HEK293 (cell line): ENCODE measurements at regions not wholly inside any gene's neighbourhood (a gene's known extent, or its start where the extent isn't known, plus 50 kb on each side); places are given as distances from the start of the nearest gene placed in this dataset.

Experiments
- CTCF ChIA-PET: fragments of 350-600 bp; formaldehyde crosslinking; extraction: SDS; loops from one replicate; lab custom pipeline; 2021; ENCODE audit warnings: antibody characterized with exemption; lab: Yijun Ruan, JAX
- POLR2A ChIA-PET: fragments of 300-600 bp; formaldehyde crosslinking; extraction: SDS; loops from one replicate; lab custom pipeline; 2020; ENCODE audit warnings: antibody characterized with exemption, inconsistent platforms; lab: Yijun Ruan, JAX
- H3K27ac ChIP-seq: fragments of 200-500 bp; sonication (Bioruptor generic); 2 replicates; pipeline ENCODE4 v1.5.1; 2014; ENCODE audit warnings: low read depth, low read length, control low read depth, inconsistent platforms; ENCODE audit errors: extremely low read depth
- H3K36me3 ChIP-seq, 2 experiments: fragments of 200-500 bp in 1 of 2; sonication (Bioruptor generic) in 1 of 2; 1 replicate in 1 of 2; 2 replicates in 1 of 2; pipeline ENCODE4 v1.5.1; 2014 to 2017; ENCODE audit warnings: inconsistent platforms in 2 of 2, low read length in 2 of 2; ENCODE audit not compliant: control insufficient read depth in 2 of 2, insufficient read depth in 1 of 2
- H3K4me1 ChIP-seq: fragments of 200-500 bp; sonication (Bioruptor generic); 2 replicates; pipeline ENCODE4 v1.5.1; 2014; ENCODE audit warnings: mild to moderate bottlenecking, low read length, inconsistent platforms; ENCODE audit not compliant: control insufficient read depth, insufficient read depth
- H3K4me3 ChIP-seq: 2 replicates; pipeline ENCODE4 v1.5.1; 2011; ENCODE audit warnings: low read depth, mild to moderate bottlenecking, control low read depth, low read length, moderate library complexity
- H3K9me3 ChIP-seq: fragments of 200-500 bp; sonication (Bioruptor generic); 2 replicates; pipeline ENCODE4 v1.5.1; 2014; ENCODE audit warnings: low read depth, low read length, inconsistent platforms; ENCODE audit not compliant: control insufficient read depth, insufficient read depth
- BCL11B ChIP-seq: fragments of 450-650 bp; formaldehyde crosslinking; IDR thresholded peaks from 2 replicates; pipeline ENCODE4 v1.5.1; 2016; ENCODE audit warnings: low read depth, missing biosample characterization, missing genetic modification characterization
- GLIS2 ChIP-seq: fragments of 450-650 bp; formaldehyde crosslinking; IDR thresholded peaks from 2 replicates; pipeline ENCODE4 v1.5.1; 2016; ENCODE audit warnings: missing biosample characterization, missing genetic modification characterization
- HOXC10 ChIP-seq: sonication (generic); formaldehyde crosslinking; IDR thresholded peaks from 2 replicates; pipeline ENCODE4 v1.8.1; 2023; ENCODE audit warnings: mild to moderate bottlenecking, missing genetic modification reagents
- KLF7 ChIP-seq: fragments of 450-650 bp; formaldehyde crosslinking; IDR thresholded peaks from 2 replicates; pipeline ENCODE4 v1.5.1; 2016; ENCODE audit warnings: missing biosample characterization, missing genetic modification characterization, borderline replicate concordance
- KLF9 ChIP-seq: fragments of 450-650 bp; formaldehyde crosslinking; IDR thresholded peaks from 2 replicates; pipeline ENCODE4 v1.5.1; 2016; ENCODE audit warnings: missing biosample characterization, missing genetic modification characterization, low read depth
- OSR2 ChIP-seq: fragments of 450-650 bp; formaldehyde crosslinking; IDR thresholded peaks from 2 replicates; pipeline ENCODE4 v1.5.1; 2016; ENCODE audit warnings: missing biosample characterization, missing genetic modification characterization
- PRDM1 ChIP-seq: fragments of 450-650 bp; formaldehyde crosslinking; IDR thresholded peaks from 2 replicates; pipeline ENCODE4; 2016; ENCODE audit warnings: missing biosample characterization, missing genetic modification characterization
- ZNF157 ChIP-seq: fragments of 450-650 bp; formaldehyde crosslinking; IDR thresholded peaks from 2 replicates; pipeline ENCODE4 v1.5.1; 2016; ENCODE audit warnings: missing biosample characterization, missing genetic modification characterization
- ZNF211 ChIP-seq: fragments of 450-650 bp; formaldehyde crosslinking; IDR thresholded peaks from 2 replicates; pipeline ENCODE4 v1.5.1; 2016; ENCODE audit warnings: low read depth, missing biosample characterization, missing genetic modification characterization
- ZNF560 ChIP-seq: fragments of 450-650 bp; formaldehyde crosslinking; IDR thresholded peaks from 2 replicates; pipeline ENCODE4 v1.5.1; 2017; ENCODE audit warnings: missing biosample characterization, missing genetic modification characterization, borderline replicate concordance
- ZSCAN23 ChIP-seq: fragments of 450-650 bp; formaldehyde crosslinking; IDR thresholded peaks from 2 replicates; pipeline ENCODE4 v1.5.1; 2016; ENCODE audit warnings: missing biosample characterization, missing genetic modification characterization
- TF ChIP-seq, protein P1 (sequence below): fragments of 450-650 bp; formaldehyde crosslinking; IDR thresholded peaks from 2 replicates; pipeline ENCODE4 v1.5.1; 2016; ENCODE audit warnings: missing biosample characterization, missing genetic modification characterization
- TF ChIP-seq, protein P2 (sequence below): fragments of 450-650 bp; formaldehyde crosslinking; IDR thresholded peaks from 2 replicates; pipeline ENCODE4 v1.5.0; 2017; ENCODE audit warnings: missing biosample characterization, missing genetic modification characterization, borderline replicate concordance

- POLR2A ChIA-PET: interaction anchor here (0.9 to 1.4 kb wide), 4 partner anchors 15 to 60 kb away, joined by 3 to 5 read pairs (median 4); a partner anchor contains a TSS
- no peak overlapping the region for H3K4me3 ChIP-seq
- CTCF ChIA-PET: interaction anchor here (0.6 to 1.4 kb wide), 5 partner anchors 20 to 411 kb away, joined by 3 to 4 read pairs (median 3); a partner anchor contains a TSS
- H3K4me1 ChIP-seq: no peaks in the 10 kb centered on the region
- no peaks in the 10 kb centered on the region for H3K9me3 ChIP-seq
- H3K27ac ChIP-seq: no peak overlapping the region
- no peak for TF ChIP-seq OSR2 (tag by site-specific recombination)
- no peak for TF ChIP-seq KLF7
- no peak for TF ChIP-seq PRDM1
- no peak for TF ChIP-seq GLIS2
- TF ChIP-seq ZNF560: no peak
- TF ChIP-seq HOXC10 (CRISPR knock-in tag): no peak
- no peak for TF ChIP-seq ZNF157 (tag by site-specific recombination)
- no peak for TF ChIP-seq ZNF211 (tag by site-specific recombination)
- TF ChIP-seq, protein P1, sequence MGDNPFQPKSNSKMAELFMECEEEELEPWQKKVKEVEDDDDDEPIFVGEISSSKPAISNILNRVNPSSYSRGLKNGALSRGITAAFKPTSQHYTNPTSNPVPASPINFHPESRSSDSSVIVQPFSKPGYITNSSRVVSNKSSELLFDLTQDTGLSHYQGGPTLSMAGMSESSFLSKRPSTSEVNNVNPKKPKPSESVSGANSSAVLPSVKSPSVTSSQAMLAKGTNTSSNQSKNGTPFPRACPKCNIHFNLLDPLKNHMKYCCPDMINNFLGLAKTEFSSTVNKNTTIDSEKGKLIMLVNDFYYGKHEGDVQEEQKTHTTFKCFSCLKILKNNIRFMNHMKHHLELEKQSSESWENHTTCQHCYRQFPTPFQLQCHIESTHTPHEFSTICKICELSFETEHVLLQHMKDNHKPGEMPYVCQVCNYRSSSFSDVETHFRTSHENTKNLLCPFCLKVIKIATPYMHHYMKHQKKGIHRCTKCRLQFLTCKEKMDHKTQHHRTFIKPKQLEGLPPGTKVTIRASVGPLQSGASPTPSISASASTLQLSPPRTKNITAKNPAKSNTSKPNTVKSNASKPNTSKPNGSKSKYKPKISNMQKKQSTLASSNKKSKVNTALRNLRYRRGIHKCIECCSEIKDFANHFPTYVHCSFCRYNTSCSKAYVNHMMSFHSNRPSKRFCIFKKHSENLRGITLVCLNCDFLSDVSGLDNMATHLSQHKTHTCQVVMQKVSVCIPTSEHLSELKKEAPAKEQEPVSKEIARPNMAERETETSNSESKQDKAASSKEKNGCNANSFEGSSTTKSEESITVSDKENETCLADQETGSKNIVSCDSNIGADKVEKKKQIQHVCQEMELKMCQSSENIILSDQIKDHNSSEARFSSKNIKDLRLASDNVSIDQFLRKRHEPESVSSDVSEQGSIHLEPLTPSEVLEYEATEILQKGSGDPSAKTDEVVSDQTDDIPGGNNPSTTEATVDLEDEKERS (tag by site-specific recombination): no peak
- TF ChIP-seq, all 188 proteins: peak for 0
- no peaks in the 10 kb centered on the region for H3K36me3 ChIP-seq
These were observed 96.5 kb downstream of the HFE start for GRCh38 chr6:26183581-26184366.

GRCh38 chr6:26184367-26184891 lies 97.2 kb downstream of the HFE start:
- TF ChIP-seq ZNF211 (tag by site-specific recombination) (no peak), KLF9 (tag by site-specific recombination) (no peak), ZSCAN23 (tag by site-specific recombination) (no peak)
- TF ChIP-seq, protein P2, sequence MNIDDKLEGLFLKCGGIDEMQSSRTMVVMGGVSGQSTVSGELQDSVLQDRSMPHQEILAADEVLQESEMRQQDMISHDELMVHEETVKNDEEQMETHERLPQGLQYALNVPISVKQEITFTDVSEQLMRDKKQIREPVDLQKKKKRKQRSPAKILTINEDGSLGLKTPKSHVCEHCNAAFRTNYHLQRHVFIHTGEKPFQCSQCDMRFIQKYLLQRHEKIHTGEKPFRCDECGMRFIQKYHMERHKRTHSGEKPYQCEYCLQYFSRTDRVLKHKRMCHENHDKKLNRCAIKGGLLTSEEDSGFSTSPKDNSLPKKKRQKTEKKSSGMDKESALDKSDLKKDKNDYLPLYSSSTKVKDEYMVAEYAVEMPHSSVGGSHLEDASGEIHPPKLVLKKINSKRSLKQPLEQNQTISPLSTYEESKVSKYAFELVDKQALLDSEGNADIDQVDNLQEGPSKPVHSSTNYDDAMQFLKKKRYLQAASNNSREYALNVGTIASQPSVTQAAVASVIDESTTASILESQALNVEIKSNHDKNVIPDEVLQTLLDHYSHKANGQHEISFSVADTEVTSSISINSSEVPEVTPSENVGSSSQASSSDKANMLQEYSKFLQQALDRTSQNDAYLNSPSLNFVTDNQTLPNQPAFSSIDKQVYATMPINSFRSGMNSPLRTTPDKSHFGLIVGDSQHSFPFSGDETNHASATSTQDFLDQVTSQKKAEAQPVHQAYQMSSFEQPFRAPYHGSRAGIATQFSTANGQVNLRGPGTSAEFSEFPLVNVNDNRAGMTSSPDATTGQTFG (tag by site-specific recombination): no peak
- no peaks in the 10 kb centered on the region for H3K9me3 ChIP-seq
- ChIA-PET CTCF (interaction anchor here (0.6 to 1.3 kb wide), 3 partner anchors 9 to 394 kb away, joined by 3 to 4 read pairs (median 4); no protein-coding TSS in a partner anchor), POLR2A (no interaction called here)
- no peak overlapping the region for H3K27ac ChIP-seq
- no peaks in the 10 kb centered on the region for H3K36me3 ChIP-seq
- no peaks in the 10 kb centered on the region for H3K4me1 ChIP-seq
- H3K4me3 ChIP-seq: no peak overlapping the region

- CTCF ChIA-PET: interaction anchor here (0.6 to 1.3 kb wide), 3 partner anchors 9 to 127 kb away, joined by 3 to 4 read pairs (median 3); no protein-coding TSS in a partner anchor
- no peak for TF ChIP-seq BCL11B (tag by site-specific recombination)
- TF ChIP-seq, all 188 proteins: peak for 0
- Histone ChIP-seq H3K4me3 (no peak overlapping the region), H3K36me3 (no peaks in the 10 kb centered on the region), H3K4me1 (no peaks in the 10 kb centered on the region), H3K27ac (no peak overlapping the region), H3K9me3 (no peaks in the 10 kb centered on the region)
- POLR2A ChIA-PET: interaction anchor here (0.7 kb wide), 1 partner anchor 393 kb away, joined by 6 read pairs; no protein-coding TSS in a partner anchor
These were observed 97.8 kb downstream of the HFE start for GRCh38 chr6:26185004-26185403.
